Body of pancreas (tissue), 4 donors: ENCODE measurements at regions not wholly inside any gene's neighbourhood (a gene's known extent, or its start where the extent isn't known, plus 50 kb on each side); places are given as distances from the start of the nearest gene placed in this dataset.

Experiments used
- CTCF ChIP-seq, 7 experiments: fragments of 450-650 bp in 4 of 7; fragments of 200-600 bp in 3 of 7; sonication (generic) in 3 of 7; IDR thresholded peaks; one replicate each; pipeline ENCODE4 v1.5.1; 2016 to 2019; ENCODE audit warnings: antibody characterized with exemption in 7 of 7
- POLR2A ChIP-seq, 3 donors: fragments of 450-650 bp; IDR thresholded peaks; one replicate each; pipeline ENCODE4 v1.6.1; 2016; ENCODE audit warnings: antibody characterized with exemption in 3 of 3, mild to moderate bottlenecking in 2 of 3

- TF ChIP-seq POLR2A (IDR thresholded peaks at IDR 0.05) (no peak), CTCF (IDR thresholded peaks at IDR 0.05) (no peak)
Observed at GRCh38 chr22:40108396-40108795, 69.3 kb upstream of the TNRC6B start.
